NCI-H748 treated with DMSO at 0.1 percent for 48 hours (cell line): ENCODE measurements at regions not wholly inside any gene's neighbourhood (a gene's known extent, or its start where the extent isn't known, plus 50 kb on each side); places are given as distances from the start of the nearest gene placed in this dataset.
"Not testable (repeated sequence)": the region's sequence is repeated elsewhere in the genome, so short reads cannot be mapped to it uniquely, and the experiment has no call there.

Experiments used
- DNase-seq: peaks from one replicate; lab custom pipeline; 2025; lab: John Stamatoyannopoulos, UW

DNA sequence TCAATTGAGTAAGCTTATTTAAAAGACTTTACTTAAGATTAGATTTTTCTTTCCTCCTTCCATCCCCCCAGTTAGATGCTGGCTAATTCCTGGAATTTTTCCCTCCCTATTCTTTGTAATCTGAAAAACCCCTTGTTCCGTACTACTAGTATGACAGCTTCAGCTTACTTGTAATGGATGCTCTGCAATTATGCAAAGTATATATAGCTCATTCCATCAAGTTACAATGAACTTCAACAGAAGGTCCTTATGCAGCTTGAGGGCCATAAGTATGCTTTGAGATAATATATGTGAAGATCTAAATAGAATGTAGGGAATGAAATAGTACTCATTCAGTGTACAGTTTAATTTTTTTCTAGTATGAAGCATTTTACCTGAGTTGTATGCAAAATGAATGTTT, 398.3 kb upstream of the NAALADL2 start:
- no peak for DNase-seq

DNA sequence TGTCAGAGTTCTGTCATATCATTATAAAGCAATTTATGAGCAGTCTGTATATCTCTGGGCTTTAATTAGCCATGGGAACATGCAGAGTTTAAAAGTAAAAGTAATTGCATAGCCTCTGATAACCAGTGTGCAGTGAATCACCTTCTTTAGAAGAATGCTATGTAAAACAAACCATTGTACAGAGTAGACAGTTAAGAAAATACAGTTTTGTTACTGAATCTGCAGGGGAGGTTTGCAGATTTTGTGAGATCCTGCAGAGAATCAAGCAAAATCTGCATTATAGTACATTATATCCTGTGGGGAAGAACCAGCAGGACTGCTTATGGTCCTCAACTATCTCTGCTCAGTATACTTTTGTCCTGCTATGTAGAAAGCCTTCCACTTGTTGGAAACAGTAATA, 396.2 kb upstream of the NAALADL2 start:
- DNase-seq, result no peak

DNA sequence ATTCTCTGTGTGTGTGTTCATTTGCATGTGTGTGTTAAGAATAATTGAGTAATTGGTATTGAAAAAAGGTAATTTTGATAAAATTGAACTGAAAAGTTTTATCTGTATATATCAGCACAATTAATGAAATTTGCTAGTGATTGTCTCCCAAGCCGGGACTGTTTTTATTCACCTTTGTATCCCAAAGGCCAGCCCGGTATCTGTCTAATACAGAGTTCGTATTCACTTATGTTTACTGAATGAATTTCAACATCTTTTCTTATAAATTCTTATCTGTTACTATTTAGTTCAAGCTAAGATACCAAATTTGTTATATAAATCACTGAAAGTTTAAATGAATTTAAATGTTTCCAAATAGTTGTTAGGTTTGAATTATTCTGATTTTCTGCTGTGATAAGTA, 394.0 kb upstream of the NAALADL2 start:
- DNase-seq, result no peak

- DNase-seq, result no peak
Observed at GRCh38 chr3:174466471-174467054, 392.6 kb upstream of the NAALADL2 start.

GRCh38 chr3:174477491-174477890, 381.6 kb upstream of the NAALADL2 start:
- DNase-seq, result no peak

- no peak for DNase-seq
Observed at GRCh38 chr3:174480767-174481166, 378.4 kb upstream of the NAALADL2 start.

- no peak for DNase-seq
Observed at GRCh38 chr3:174482541-174482940, 376.6 kb upstream of the NAALADL2 start.

GRCh38 chr3:174483254-174483653, 375.9 kb upstream of the NAALADL2 start:
- no peak for DNase-seq

DNA sequence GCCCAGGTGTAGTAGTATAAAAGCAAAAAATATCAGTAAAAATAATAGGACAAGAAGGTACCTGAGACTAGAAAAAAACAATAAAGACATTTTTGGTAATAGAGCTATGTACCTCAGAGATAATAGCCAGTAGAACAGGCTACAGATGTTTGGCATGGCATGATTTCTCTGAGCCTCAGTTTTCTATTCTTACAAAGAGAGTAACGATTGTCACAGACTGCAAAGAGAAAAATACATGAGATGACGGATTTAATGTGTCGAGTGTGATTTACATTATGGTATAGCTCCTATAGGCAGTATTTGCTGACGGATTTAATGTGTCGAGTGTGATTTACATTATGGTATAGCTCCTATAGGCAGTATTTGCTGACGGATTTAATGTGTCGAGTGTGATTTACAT, 375.3 kb upstream of the NAALADL2 start:
- DNase-seq, result not testable (repeated sequence)

GRCh38 chr3:174488527-174488926, 370.6 kb upstream of the NAALADL2 start:
- DNase-seq, result no peak

GRCh38 chr3:174495311-174495710, 363.8 kb upstream of the NAALADL2 start:
- DNase-seq, result no peak

- DNase-seq, result no peak
Observed at GRCh38 chr3:174495928-174496327, 363.2 kb upstream of the NAALADL2 start.

DNA sequence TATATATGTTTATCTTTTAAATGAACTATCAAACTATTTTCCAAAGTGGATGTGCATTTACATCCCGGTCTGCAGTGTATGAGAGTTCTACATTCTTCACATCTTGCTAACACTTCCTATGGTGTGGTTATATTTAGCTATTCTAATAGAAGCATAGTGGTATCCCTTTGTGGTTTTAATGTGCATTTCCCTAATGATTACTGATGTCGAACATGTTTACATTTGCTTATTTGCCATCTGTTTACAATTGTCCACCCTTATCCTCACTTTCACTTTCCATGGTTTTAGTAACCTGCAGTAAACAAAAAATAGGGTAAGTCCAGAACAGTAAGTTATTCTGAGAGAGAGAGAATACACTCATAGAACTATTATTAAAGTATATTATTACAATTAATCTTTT, 360.5 kb upstream of the NAALADL2 start:
- no peak for DNase-seq

DNA sequence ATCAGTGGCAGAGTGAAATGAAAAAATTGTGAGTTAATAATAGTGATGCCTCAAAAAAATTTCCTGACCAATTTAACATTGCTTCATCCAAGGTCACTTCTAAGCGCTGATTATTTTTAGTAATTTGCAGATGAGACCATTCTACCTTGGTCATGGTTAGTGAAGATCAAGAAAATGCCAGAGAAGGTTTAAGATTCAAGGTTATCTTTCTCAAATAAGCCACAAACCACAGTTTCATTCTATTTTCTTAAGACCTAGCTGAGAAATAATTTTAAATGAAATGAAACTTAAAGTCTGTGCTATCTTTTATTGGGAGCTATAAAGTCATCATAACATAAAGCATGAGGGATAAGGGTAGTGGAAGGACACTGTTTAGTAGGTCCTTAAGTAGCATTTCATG, 353.9 kb upstream of the NAALADL2 start:
- no peak for DNase-seq

GRCh38 chr3:174524203-174524602, 334.9 kb upstream of the NAALADL2 start:
- DNase-seq, result no peak

DNA sequence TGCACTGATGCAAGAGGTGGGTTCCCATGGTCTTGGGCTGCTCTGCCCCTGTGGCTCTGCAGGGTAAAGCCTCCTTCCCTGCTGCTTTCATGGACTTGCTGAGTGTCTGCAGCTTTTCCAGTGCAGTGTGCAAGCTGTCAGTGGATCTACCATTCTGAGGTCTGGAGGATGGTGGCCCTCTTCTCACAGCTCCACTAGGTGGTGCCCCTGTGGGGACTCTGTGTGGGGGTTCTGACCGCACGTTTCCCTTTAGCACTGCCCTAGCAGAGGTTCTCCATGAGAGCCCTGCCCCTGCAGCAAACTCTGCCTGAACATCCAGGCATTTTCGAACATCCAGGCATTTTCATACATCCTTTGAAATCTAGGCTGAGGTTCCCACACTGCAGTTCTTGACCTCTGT, 329.8 kb upstream of the NAALADL2 start:
- no peak for DNase-seq

DNA sequence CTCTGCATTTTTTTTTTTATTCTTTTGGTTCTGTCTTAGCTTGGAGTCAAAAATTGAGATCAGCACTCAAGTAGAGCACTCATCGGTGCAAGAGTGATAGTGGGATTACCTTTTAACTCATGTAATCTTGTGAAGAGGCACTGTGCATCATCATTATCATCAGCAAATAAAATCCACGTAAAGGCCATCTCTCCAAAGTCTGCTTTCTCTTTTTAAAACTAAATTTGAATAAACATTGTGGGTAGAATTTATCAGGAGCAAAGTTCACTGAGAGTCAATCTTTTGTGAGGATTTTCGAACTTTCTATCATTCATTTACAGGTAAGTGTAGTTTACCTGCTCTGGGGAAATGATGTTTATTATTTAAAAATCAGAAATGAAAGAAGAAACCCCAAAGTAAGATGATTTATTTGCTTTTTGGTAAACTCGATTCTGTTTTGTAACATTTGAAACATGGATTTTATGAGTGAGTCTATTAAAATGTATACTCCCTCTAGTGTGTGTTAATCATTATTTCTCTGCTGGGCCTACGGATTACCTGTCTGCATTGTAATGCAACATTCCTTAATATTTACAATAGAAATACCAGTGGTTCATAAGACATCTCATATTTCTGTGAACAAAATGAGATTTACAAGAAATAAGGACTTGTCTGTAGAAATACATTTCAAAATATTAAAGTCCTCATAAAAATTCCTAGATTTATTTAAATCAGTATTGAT, 327.7 kb upstream of the NAALADL2 start:
- DNase-seq, result no peak

GRCh38 chr3:174532216-174532615, 326.9 kb upstream of the NAALADL2 start:
- no peak for DNase-seq

- DNase-seq, result no peak
Observed at GRCh38 chr3:174532776-174533175, 326.4 kb upstream of the NAALADL2 start.

DNA sequence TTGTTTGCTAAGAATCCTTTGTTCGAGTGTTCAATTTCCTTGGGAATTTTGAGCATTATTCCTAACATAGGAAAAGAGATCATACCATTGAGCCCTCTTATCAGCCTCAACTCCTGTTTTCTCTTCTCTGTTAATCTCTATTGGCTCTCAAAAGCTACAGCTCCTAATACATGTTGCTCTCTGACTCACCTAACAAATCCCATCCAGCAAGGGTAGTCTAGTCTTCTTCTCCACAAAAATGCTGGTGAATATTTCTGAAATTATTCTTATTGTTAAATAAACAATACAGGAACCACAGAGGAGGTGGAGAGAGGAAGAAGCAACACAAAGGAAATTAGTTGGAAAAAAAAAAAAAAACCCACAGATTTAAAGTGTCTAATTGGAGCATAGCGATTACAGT, 325.8 kb upstream of the NAALADL2 start:
- DNase-seq, result no peak

DNA sequence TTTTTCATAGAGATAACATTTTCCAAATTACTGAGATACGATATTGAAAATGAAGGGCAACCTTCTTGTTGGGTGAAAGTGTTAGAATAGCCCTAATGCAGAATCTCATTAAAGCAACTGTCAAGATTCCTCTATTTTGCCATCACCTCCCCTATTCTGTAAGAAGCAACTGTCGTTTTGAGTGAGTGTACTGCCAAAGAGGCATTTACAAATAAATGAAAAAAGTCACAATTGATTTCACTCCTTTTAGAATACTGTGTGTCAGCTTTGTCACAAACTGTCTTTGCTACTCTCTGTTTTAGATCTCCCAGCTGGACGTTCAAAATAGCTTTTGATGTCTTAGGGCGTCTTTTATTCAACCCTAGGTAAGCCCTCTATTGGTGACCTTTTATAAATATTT, 322.8 kb upstream of the NAALADL2 start:
- DNase-seq, result peak; percentile 41

GRCh38 chr3:174538151-174538550, 321.0 kb upstream of the NAALADL2 start:
- DNase-seq, result no peak

DNA sequence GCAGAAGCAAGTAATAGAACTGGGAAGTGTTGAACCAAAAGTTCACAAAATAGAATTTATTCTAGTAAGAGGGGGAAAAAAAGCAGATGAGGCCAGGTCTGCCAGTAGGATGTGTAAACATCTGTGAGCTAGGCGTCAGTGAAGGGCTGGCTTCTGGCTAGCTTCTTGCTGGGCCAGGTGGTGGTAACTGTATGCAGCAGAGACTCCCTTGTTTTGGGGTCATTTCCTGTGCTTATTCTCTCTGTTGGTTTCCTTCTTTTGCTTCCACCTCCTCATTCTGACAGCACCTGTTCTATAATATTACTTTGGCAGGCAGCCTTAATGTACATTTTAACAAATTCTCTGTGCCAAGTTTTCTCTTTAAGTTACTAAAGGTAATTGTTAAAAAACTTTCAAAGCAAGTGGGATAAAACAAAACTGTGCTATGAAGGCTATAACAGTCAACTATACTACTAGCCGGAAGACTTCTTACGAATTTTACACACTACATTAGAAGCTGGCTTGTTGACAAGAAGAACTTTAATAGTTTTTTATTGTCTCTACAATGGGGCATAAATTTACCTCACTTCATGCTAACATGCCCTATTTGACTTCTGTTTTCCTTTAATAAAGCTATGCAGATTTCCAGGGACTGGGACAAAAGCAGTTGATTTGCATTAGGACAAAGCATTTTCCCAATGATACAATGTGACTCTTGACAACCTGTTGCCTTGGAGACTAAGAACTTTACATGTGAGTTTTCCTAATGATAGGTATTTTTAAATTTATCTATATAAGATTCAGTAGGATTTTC, 318.8 kb upstream of the NAALADL2 start:
- DNase-seq, result peak; percentile 70
